GM12878 (cell line): ENCODE measurements at regions not wholly inside any gene's neighbourhood (a gene's known extent, or its start where the extent isn't known, plus 50 kb on each side); places are given as distances from the start of the nearest gene placed in this dataset.

Experiments used
- ATAC-seq: fragments of 200-7000 bp; cut with Tn5 transposase; 3 replicates; pipeline ENCODE4 v1.9.1; 2020; ENCODE audit warnings: mild to moderate bottlenecking, moderate library complexity
- BruUV-seq: library from RNA; stranded (reverse); fragments of 400-500 nt; replicated peaks from 2 replicates; lab custom pipeline; 2021; lab: Mats Ljungman, UMichigan
- CTCF ChIA-PET: fragments of 300-600 bp; sonication (Branson Sonifier 250); formaldehyde crosslinking; extraction: SDS; loops from one replicate; lab custom pipeline; 2021; ENCODE audit warnings: inconsistent platforms; lab: Yijun Ruan, JAX
- POLR2A ChIA-PET: fragments of 350-600 bp; formaldehyde crosslinking; extraction: SDS; loops from one replicate; lab custom pipeline; 2021; ENCODE audit warnings: inconsistent platforms; lab: Charles Lee
- RAD21 ChIA-PET: fragments of 300-600 bp; sonication (Branson Sonifier 250); formaldehyde crosslinking; loops from one replicate; lab custom pipeline; 2023; ENCODE audit warnings: antibody characterized with exemption; ENCODE audit not compliant: unreplicated experiment; lab: Charles Lee
- SMC1A ChIA-PET: fragments of 300-600 bp; sonication (Branson Sonifier 250); formaldehyde crosslinking; loops from one replicate; lab custom pipeline; 2023; ENCODE audit not compliant: unreplicated experiment, uncharacterized antibody; lab: Charles Lee
- DNase-seq: peaks from one replicate; pipeline ENCODE4 v3.0.0-alpha.2; 2011; ENCODE audit warnings: low read depth, low spot score
- FAIRE-seq: peaks from 3 replicates; lab custom pipeline; 2011; peaks lifted over from hg19 to GRCh38; lab: Jason Lieb, UNC
- H2AFZ ChIP-seq: 2 replicates; pipeline ENCODE4 v1.6.0; 2011; ENCODE audit warnings: low read depth, low read length, control low read depth; ENCODE audit not compliant: control insufficient read depth
- H3K27ac ChIP-seq: 2 replicates; pipeline ENCODE4 v1.5.1; 2011; ENCODE audit warnings: control low read depth; ENCODE audit not compliant: control insufficient read depth, insufficient read depth
- H3K27me3 ChIP-seq, 2 experiments: replicated peaks in 1 of 2; 2 replicates each; pipeline versions ENCODE4 v1.6.0 to v1.6.1; 2011; ENCODE audit warnings: low read length in 1 of 2; ENCODE audit not compliant: control insufficient read depth in 2 of 2, insufficient read depth in 2 of 2
- H3K36me3 ChIP-seq, 2 experiments: 2 replicates each; pipeline ENCODE4 v1.5.1; 2011; ENCODE audit warnings: low read length in 1 of 2; ENCODE audit not compliant: control insufficient read depth in 2 of 2, insufficient read depth in 2 of 2
- H3K4me1 ChIP-seq: 2 replicates; pipeline ENCODE4 v1.6.1; 2011; ENCODE audit warnings: mild to moderate bottlenecking, low read length, moderate library complexity, mixed read lengths; ENCODE audit not compliant: control insufficient read depth, insufficient read depth
- H3K4me2 ChIP-seq: 2 replicates; pipeline ENCODE4 v1.6.0; 2011; ENCODE audit warnings: control low read depth; ENCODE audit not compliant: control insufficient read depth, insufficient read depth
- H3K4me3 ChIP-seq: fragments of 200-600 bp; sonication (generic); 2 replicates; pipeline ENCODE4 v1.5.1; 2016
- H3K79me2 ChIP-seq: 2 replicates; pipeline ENCODE4 v1.6.0; 2011; ENCODE audit warnings: low read length; ENCODE audit not compliant: control insufficient read depth, insufficient read depth
- H3K9ac ChIP-seq: 2 replicates; pipeline ENCODE4 v1.8.0; 2011; ENCODE audit warnings: low read length, control low read depth, mixed read lengths; ENCODE audit not compliant: control insufficient read depth, insufficient read depth
- H3K9me3 ChIP-seq: replicated peaks from 3 replicates; pipeline ENCODE4 v1.5.1; 2011; ENCODE audit warnings: mild to moderate bottlenecking, low read length; ENCODE audit not compliant: control insufficient read depth, insufficient read depth
- H4K20me1 ChIP-seq: 2 replicates; pipeline ENCODE4 v1.6.0; 2011; ENCODE audit not compliant: control insufficient read depth, insufficient read depth
- CBFB ChIP-seq: IDR thresholded peaks from 2 replicates; pipeline ENCODE4 v1.6.1; 2016; ENCODE audit warnings: antibody characterized with exemption, low read depth
- KLF5 ChIP-seq: fragments of 450-650 bp; IDR thresholded peaks from 2 replicates; pipeline ENCODE4 v1.6.1; 2014; ENCODE audit warnings: mild to moderate bottlenecking; ENCODE audit not compliant: partially characterized antibody
- MYB ChIP-seq: fragments of 150-350 bp; IDR thresholded peaks from 2 replicates; pipeline ENCODE4 v1.6.1; 2014; ENCODE audit warnings: mild to moderate bottlenecking, low read depth, low read length, borderline replicate concordance
- NFXL1 ChIP-seq: fragments of 450-650 bp; IDR thresholded peaks from 2 replicates; pipeline ENCODE4 v1.6.1; 2017; ENCODE audit warnings: antibody characterized with exemption, mild to moderate bottlenecking, borderline replicate concordance
- NR2F1 ChIP-seq: fragments of 450-650 bp; conservative IDR thresholded peaks from 2 replicates; pipeline ENCODE4 v1.6.1; 2017; ENCODE audit warnings: mild to moderate bottlenecking
- PAX5 ChIP-seq: IDR thresholded peaks from 2 replicates; pipeline ENCODE4 v1.6.1; 2011; ENCODE audit warnings: low read depth, low read length, borderline replicate concordance
- POLR2AphosphoS2 ChIP-seq: IDR thresholded peaks from 2 replicates; pipeline ENCODE4 v1.6.1; 2011; ENCODE audit warnings: low read depth, mild to moderate bottlenecking, low read length, improper control_type of control experiment, moderate library complexity
- RB1 ChIP-seq: fragments of 450-650 bp; formaldehyde crosslinking; IDR thresholded peaks from 2 replicates; pipeline ENCODE4 v1.6.1; 2017; ENCODE audit warnings: mild to moderate bottlenecking, borderline replicate concordance
- RELA ChIP-seq: fragments of 450-650 bp; IDR thresholded peaks from 2 replicates; pipeline ENCODE4 v1.8.0; 2014; ENCODE audit warnings: borderline replicate concordance; ENCODE audit not compliant: partially characterized antibody
- SMAD1 ChIP-seq: fragments of 450-650 bp; IDR thresholded peaks from 2 replicates; pipeline ENCODE4 v1.6.1; 2018; ENCODE audit warnings: mild to moderate bottlenecking, low read depth; ENCODE audit not compliant: partially characterized antibody
- SPI1 ChIP-seq: IDR thresholded peaks from 2 replicates; pipeline ENCODE4 v1.6.1; 2011; ENCODE audit warnings: low read depth, mild to moderate bottlenecking, low read length, moderate library complexity, borderline replicate concordance; ENCODE audit not compliant: insufficient read depth
- TCF3 ChIP-seq: IDR thresholded peaks from 2 replicates; pipeline ENCODE4 v1.6.1; 2012; ENCODE audit warnings: low read depth, mild to moderate bottlenecking, low read length, borderline replicate concordance; ENCODE audit not compliant: insufficient read depth
- WGBS: methylation state at CpG from one replicate; pipeline ENCODE4 v1.1.6; 2016; ENCODE audit warnings: low lambda C conversion rate; ENCODE audit not compliant: insufficient replicate concordance, insufficient coverage; ENCODE audit errors: missing lambda C conversion rate; 5-methylcytosine and 5-hydroxymethylcytosine counted together
- in situ Hi-C: fragments of 300-500 bp; cut with MboI; formaldehyde crosslinking; loops from 9 replicates; pipeline ENCODE4 v1.14.3; 2018; ENCODE audit warnings: mixed read lengths
- intact Hi-C: fragments of 100-400 bp; cut with micrococcal nuclease; formaldehyde crosslinking; loops from one replicate; pipeline ENCODE4 v1.14.2; 2022; ENCODE audit not compliant: unreplicated experiment
- TF ChIP-seq, protein P1 (sequence below): fragments of 450-650 bp; formaldehyde crosslinking; IDR thresholded peaks from 2 replicates; pipeline ENCODE4 v1.4.0; 2022; ENCODE audit warnings: mild to moderate bottlenecking, moderate library complexity
- TF ChIP-seq, protein P2 (sequence below): IDR thresholded peaks from 2 replicates; pipeline ENCODE4 v1.6.1; 2011; ENCODE audit warnings: low read depth, low read length, improper control_type of control experiment, borderline replicate concordance
- TF ChIP-seq, protein P3 (sequence below): fragments of 450-650 bp; IDR thresholded peaks from 2 replicates; pipeline ENCODE4 v1.6.1; 2017; ENCODE audit warnings: mild to moderate bottlenecking, low read depth, inconsistent platforms; ENCODE audit not compliant: poor library complexity, severe bottlenecking

DNA sequence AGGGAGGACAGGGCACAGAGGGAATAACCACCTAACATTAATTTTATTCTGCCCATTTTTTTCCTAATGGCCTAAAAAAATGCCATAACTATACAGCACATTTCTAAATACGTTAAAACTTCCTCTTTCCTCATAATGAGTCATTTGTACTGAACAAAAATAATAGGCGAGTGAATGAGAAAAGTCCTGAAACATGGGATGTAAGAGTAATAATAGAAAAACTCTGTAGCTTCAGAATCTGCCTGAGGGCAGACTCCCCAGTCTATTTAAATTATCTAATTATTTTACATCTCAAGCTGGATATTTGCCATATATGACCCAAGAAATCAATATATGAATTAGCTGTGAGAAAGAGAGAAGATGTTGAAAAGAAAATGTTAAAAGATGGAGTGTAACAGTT, 285.1 kb downstream of the TMX3 start:
- no peaks in the 10 kb centered on the region for H3K9me3 ChIP-seq
- no peaks in the 10 kb centered on the region for H3K27me3 ChIP-seq
- ChIA-PET CTCF (no interaction called here), SMC1A (interaction anchor here (0.6 kb wide), 1 partner anchor 26 kb away, joined by 3 read pairs; no protein-coding TSS in a partner anchor), POLR2A (no interaction called here), RAD21 (no interaction called here)
- BruUV-seq: no TSS peak
- H3K36me3 ChIP-seq: no peaks in the 10 kb centered on the region
- H3K79me2 ChIP-seq: no peaks in the 10 kb centered on the region
- no peaks in the 10 kb centered on the region for H4K20me1 ChIP-seq
- no peak overlapping the region for H3K4me2 ChIP-seq
- no peak overlapping the region for H3K9ac ChIP-seq
- ATAC-seq: no peak
- intact Hi-C loops: no loop called here
- H3K27ac ChIP-seq: no peak overlapping the region
- no peak for DNase-seq
- H3K4me1 ChIP-seq: no peaks in the 10 kb centered on the region
- no peak overlapping the region for H3K4me3 ChIP-seq
- H2AFZ ChIP-seq: no peak overlapping the region
- WGBS: 41% methylated on average over 2 of the region's 2 CpGs
- in situ Hi-C loops: no loop called here
- no peak for FAIRE-seq
- TF ChIP-seq NR2F1 (no peak), RB1 (no peak), TCF3 (no peak), NFXL1 (no peak), KLF5 (no peak), POLR2AphosphoS2 (no peak), SMAD1 (no peak), CBFB (no peak), SPI1 (no peak), RELA (no peak), PAX5 (no peak), MYB (no peak)
- TF ChIP-seq, protein P1, sequence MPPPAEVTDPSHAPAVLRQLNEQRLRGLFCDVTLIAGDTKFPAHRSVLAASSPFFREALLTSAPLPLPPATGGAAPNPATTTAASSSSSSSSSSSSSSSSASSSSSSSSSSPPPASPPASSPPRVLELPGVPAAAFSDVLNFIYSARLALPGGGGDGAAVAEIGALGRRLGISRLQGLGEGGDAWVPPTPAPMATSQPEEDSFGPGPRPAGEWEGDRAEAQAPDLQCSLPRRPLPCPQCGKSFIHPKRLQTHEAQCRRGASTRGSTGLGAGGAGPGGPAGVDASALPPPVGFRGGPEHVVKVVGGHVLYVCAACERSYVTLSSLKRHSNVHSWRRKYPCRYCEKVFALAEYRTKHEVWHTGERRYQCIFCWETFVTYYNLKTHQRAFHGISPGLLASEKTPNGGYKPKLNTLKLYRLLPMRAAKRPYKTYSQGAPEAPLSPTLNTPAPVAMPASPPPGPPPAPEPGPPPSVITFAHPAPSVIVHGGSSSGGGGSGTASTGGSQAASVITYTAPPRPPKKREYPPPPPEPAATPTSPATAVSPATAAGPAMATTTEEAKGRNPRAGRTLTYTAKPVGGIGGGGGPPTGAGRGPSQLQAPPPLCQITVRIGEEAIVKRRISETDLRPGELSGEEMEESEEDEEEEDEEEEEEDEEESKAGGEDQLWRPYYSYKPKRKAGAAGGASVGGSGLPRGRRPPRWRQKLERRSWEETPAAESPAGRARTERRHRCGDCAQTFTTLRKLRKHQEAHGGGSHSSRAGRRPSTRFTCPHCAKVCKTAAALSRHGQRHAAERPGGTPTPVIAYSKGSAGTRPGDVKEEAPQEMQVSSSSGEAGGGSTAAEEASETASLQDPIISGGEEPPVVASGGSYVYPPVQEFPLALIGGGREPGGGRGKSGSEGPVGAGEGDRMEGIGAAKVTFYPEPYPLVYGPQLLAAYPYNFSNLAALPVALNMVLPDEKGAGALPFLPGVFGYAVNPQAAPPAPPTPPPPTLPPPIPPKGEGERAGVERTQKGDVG (CRISPR knock-in tag): no peak
- TF ChIP-seq, protein P2, sequence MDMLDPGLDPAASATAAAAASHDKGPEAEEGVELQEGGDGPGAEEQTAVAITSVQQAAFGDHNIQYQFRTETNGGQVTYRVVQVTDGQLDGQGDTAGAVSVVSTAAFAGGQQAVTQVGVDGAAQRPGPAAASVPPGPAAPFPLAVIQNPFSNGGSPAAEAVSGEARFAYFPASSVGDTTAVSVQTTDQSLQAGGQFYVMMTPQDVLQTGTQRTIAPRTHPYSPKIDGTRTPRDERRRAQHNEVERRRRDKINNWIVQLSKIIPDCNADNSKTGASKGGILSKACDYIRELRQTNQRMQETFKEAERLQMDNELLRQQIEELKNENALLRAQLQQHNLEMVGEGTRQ: no peak
- TF ChIP-seq, protein P3, sequence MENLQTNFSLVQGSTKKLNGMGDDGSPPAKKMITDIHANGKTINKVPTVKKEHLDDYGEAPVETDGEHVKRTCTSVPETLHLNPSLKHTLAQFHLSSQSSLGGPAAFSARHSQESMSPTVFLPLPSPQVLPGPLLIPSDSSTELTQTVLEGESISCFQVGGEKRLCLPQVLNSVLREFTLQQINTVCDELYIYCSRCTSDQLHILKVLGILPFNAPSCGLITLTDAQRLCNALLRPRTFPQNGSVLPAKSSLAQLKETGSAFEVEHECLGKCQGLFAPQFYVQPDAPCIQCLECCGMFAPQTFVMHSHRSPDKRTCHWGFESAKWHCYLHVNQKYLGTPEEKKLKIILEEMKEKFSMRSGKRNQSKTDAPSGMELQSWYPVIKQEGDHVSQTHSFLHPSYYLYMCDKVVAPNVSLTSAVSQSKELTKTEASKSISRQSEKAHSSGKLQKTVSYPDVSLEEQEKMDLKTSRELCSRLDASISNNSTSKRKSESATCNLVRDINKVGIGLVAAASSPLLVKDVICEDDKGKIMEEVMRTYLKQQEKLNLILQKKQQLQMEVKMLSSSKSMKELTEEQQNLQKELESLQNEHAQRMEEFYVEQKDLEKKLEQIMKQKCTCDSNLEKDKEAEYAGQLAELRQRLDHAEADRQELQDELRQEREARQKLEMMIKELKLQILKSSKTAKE: no peak
